AML-193 (cell line): ENCODE measurements at regions not wholly inside any gene's neighbourhood (a gene's known extent, or its start where the extent isn't known, plus 50 kb on each side); places are given as distances from the start of the nearest gene placed in this dataset.
"Not testable (repeated sequence)": the region's sequence is repeated elsewhere in the genome, so short reads cannot be mapped to it uniquely, and the experiment has no call there.

Experiments
- DNase-seq, 2 experiments: peaks; one replicate each; lab custom pipeline; 2025; lab: John Stamatoyannopoulos, UW

- no peak for DNase-seq
Measured at GRCh38 chrX:143455046-143455445, 62.2 kb downstream of the SPANXN3 start.

GRCh38 chrX:143437439-143437838 is 79.8 kb downstream of the SPANXN3 start:
- peak in 1 of 2 experiments; percentile 21 for DNase-seq

DNA sequence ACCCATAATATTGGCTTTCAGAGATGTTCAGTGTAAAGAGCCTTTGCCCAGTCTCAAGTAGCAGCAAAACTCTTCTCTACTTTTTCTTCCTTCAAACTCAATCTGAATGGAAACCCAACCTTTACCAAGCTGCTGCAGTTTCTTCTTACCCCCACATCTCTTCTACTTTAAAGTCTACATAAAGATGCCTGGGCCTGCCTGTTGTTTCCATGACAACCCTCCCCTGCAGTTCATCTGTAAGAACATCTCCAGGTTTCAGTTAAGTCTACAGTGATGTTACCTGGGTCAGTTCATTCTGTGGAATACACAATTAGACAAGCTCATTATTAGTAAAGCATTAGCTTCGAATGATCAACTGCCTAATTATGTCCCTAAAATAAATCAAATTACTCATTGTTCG is 81.4 kb downstream of the SPANXN3 start:
- DNase-seq, result no peak

DNA sequence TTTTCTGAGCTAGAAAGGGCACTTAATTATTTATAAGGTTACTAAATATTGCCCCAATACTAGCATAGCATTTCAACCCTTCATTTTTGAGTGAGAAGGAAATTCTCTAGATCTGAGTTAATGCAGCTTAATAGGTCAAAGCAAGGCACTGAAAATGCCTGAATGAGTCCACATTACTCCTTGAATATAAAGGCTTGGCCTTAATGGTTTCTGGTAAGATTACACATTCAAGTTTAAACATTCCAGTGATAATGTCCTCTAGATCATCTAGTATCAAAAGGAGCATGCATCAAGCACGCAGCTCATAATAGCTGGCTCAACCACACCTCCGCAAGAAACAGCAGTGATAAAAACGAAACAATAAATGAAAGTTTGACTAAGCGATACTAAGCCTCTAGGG is 87.5 kb downstream of the SPANXN3 start:
- no peak for DNase-seq

DNA sequence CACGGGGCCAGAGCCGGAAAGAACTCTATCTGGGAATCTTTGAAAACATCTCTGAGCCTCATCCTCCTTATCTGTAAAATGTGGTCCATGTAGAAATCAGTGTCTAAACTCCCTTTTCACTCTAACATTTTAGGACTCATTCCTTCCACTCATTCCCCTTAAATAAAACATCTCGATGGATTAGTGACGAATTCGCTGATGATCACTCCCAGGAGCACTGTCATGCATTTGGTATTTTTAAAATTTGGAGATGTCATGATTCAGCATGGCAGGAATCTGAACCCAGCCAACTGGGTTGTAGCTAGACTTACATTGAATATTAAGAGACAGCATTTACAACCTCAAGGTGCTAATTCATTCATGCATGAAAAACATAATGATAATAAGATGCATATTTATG is 88.1 kb downstream of the SPANXN3 start:
- DNase-seq, result no peak

GRCh38 chrX:143401160-143401559 is 116.1 kb downstream of the SPANXN3 start:
- DNase-seq, result no peak

- DNase-seq, result peak; percentile 46 to 49
Measured at GRCh38 chrX:143378851-143379250, 138.4 kb downstream of the SPANXN3 start.

DNA sequence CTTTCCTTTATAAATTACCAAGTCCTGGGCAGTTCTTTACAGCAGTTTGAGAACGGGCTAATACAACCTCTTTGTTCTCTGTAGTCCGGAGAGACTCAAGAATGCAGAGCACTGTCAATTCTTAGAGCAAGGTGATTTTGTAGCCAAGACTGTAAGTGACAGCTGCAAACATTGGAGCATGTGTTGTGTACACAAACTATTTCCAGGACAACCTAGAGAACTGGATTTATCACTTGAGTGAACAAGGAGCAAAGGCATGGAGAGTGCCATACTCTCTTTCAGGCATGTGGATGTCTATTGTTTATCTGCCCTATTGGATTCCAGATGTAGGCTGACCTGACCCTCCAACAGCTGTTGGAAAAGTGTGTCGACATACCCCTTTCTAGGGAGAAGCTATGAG is 153.9 kb downstream of the SPANXN3 start:
- DNase-seq, result no peak

DNA sequence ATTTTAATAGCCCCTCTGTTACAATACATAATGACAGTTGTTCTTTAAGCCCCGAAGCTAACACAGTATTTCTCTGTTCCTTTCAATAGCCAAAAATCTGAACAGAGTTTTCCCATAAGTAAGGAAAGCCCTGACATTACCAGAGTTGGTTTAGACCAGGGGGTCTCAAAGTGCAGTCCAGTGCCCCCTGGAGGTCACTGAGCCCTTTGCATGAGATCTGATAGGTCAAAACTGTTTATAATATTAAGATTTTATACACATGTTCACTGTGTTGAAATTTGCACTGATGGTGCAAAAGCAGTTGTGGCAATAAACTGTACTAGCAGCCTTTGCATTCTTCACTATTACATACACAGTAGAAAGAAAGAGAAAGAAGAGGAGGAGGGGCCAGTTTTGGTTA is 177.1 kb downstream of the SPANXN3 start:
- no peak for DNase-seq

DNA sequence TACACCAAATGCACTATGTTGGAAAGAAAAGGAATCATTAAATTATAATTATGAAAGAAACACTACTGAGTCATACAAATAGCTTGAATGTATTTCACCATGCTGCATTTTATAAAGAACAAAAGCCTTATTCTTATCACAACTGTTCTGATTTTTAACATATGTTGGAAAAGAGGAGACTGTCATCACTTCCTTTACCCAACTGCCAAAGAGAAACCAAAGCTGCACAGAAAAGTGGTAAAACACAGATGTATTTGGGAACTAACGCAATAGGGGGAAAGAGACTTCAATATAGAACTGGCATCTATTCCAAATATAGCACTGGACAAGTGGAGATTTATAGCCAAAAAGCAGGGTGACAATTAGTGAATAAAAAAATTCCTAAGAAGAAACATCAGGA is 181.0 kb downstream of the SPANXN3 start:
- no peak for DNase-seq

DNA sequence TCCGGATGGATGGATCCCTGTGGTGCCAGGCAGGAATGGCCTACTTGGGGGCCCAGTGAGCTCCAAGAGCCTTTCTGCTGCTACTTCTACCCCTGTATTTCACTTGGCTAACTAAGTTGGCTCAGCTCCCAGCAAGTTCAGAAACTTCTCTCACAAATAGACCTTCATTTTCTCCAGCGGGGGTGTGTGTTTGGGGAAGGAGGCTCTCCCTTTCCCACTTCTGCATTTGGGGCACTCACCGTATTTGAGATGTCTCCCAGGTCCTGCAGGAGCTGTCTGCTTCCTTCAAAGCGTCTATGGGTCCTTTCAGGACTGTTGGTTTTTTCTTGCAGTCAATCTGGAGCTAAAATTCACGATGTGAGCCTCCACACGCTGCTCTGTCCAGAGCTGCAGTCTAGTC is 197.7 kb downstream of the SPANXN3 start:
- no peak for DNase-seq

- DNase-seq, result not testable (repeated sequence)
Measured at GRCh38 chrX:143318857-143319256, 198.4 kb downstream of the SPANXN3 start.

DNA sequence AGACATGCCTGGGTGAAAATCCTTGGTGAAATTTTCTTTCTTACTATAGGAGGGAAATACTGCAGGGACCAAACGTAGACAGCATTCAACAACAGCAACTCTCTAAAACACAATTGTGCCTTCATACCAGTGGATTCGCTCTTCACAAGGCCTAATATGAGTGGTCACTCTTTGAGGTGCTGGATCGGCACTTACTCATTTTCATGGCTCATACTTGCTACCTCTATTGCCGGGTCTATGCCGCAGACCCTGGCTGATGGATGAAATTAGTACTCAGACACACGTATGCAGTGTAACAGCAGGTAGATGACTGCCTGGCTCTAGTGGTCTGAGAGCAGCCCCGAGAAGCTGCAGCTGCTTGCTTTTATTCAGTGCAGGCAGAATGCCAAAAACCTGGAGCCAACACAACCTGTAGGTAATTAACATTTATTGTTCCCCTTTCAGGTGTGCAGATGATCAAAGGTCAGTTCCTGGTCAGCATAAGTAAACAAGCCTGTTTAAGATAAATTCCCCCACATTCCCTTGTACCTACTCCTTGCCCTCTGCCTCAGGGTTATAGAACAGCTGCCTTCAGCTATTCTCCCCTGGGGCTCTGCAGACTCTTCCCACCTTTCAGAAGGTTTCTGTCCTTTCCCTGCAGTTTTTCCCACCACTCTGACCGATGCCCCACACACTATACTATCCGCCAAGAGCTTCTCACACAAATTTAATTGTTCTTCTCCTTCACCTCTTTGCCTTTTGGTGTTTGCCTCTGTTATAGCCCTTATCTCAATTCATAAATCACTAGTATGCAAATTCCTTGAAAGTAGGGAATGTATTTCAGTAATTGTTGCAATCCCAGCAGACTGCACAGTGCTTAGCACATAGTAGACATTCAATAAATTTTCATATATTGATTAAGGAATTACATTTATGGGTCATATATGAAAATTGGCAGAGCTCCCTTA is 210.0 kb downstream of the SPANXN3 start:
- no peak for DNase-seq

GRCh38 chrX:143304518-143304917 is 212.8 kb downstream of the SPANXN3 start:
- DNase-seq, result no peak

DNA sequence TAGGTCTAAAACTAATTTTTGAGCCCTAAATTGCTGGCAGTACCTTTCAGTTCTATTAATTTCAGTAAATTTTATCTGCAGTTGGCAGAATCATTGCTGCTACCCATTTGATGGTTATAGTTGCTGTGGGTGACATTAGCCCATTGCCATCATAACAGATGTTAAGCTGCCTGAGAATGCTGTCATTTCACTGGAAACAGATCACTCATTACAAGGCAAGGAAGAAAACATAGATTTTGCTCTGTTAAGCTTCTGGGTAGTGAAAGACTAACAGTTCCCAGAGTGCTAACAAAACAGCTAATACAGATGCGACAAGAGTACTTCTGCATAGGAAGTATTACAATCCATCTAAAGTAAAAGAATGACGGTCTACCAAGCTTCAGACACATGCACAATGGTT is 213.2 kb downstream of the SPANXN3 start:
- no peak for DNase-seq

DNA sequence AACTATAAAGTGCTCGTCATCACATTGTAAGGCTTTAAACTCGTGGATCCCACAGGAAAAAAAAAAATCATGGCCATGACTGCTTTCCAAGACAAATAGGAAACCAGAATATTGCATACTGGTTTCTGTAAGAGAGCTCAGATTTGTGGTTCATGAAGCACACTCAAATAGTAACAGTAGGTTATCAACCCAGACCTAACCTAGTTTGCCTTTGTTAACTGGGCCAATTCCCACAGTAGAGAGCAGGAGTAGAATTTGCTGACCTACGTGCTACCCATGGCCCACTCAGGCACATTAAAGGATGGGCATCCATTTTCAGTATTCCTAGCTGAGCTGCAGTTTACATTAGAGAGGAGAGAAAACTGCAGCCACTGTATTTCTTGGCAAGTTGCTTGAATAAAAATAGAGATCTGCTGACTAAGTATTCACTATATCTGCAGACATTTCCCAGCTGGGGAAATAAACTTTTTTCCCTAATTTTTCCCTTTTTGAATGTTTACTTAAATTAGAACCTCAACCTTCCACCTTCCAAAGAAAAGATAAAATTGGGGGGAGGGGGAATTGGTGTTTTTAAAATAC is 218.5 kb downstream of the SPANXN3 start:
- DNase-seq, result no peak

DNA sequence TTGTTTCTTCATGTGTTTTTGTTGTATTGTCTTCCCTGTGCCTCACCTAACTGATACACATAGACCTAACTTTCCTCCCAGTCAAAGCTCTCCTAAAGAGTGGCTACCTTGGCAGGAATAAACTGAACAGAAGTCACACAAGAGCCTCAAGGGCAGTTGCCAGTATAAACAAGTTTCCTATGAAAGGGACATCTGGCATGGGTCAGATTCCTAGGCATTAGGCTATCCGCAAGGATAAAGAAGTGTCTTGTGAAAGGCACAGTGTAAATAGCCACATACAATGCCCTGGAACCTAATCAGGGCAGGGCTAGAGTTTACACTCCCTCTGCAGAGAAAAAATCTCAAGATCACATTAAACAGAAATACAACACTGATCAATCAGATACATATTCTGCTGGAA is 220.8 kb downstream of the SPANXN3 start:
- no peak for DNase-seq

DNA sequence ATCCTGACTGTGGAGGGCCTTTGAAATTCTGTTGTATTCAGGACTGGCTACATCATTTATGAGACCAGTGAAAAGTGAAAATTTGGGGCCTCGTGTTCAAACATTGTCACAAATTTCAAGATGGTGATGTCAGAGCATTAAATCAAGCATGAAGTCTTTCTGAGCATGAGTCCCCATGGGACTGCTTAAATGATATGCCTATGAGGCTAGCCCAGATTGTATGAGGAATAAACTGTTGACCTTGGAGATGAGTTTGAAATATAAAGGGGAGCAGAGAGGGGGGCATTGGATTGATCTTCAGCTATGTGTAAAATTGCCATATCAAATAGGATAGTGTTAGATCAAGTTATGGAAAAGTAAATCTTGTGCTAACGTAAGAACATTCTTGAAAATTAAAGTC is 230.0 kb downstream of the SPANXN3 start:
- no peak for DNase-seq

- DNase-seq, result no peak
Measured at GRCh38 chrX:143270317-143270716, 244.6 kb downstream of the SPANXN4 start.

GRCh38 chrX:143244593-143244992 is 218.9 kb downstream of the SPANXN4 start:
- DNase-seq, result not testable (repeated sequence)

GRCh38 chrX:143240658-143241057 is 214.9 kb downstream of the SPANXN4 start:
- DNase-seq, result no peak

GRCh38 chrX:143231492-143231891 is 205.8 kb downstream of the SPANXN4 start:
- no peak for DNase-seq

DNA sequence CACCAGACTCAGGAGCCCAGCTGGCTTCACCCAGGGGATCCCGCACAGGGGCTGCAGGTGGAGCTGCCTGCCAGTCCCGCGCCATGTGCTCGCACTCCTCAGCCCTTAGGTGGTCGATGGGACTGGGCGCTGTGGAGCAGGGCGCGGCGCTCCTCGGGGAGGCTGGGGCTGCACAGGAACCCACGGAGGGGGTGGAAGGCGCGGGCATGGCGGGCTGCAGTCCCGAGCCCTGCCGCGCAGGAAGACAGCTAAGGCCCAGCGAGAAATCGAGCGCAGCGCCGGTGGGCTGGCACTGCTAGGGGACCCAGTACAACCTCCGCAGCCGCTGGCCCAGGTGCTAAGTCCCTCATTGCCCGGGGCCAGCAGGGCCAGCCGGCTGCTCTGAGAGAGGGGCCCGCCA is 202.9 kb downstream of the SPANXN4 start:
- not testable (repeated sequence) for DNase-seq

- DNase-seq, result no peak
Measured at GRCh38 chrX:143206966-143207365, 181.2 kb downstream of the SPANXN4 start.
